ENCODE measurements at regions not wholly inside any gene's neighbourhood (a gene's known extent, or its start where the extent isn't known, plus 50 kb on each side); places are given as distances from the start of the nearest gene placed in this dataset.
"Not testable (repeated sequence)": the region's sequence is repeated elsewhere in the genome, so short reads cannot be mapped to it uniquely, and the experiment has no call there.

- WGBS: 94% methylated on average over 4 of the region's 4 CpGs
- intact Hi-C loops (cut with DNase I): no loop called here
- Histone ChIP-seq H3K4me3 (ENCODE audit: low read length) (no peak overlapping the region), H3K27ac (ENCODE audit: low read length) (peak overlapping the region; percentile 75), H3K9me3 (ENCODE audit: control insufficient read depth, low read length) (no peaks in the 10 kb centered on the region), H3K4me1 (ENCODE audit: control insufficient read depth, insufficient read depth, low read length) (peaks cover 10% of the 10 kb centered on the region), H3K27me3 (ENCODE audit: control insufficient read depth, insufficient read depth) (no peaks in the 10 kb centered on the region)
- ATAC-seq (no peak), DNase-seq (no peak)
Observed at GRCh38 chr10:32140403-32140802, 84.2 kb upstream of the KIF5B start.

- peaks cover 10% of the 10 kb centered on the region for H3K4me1 ChIP-seq (ENCODE audit: control insufficient read depth, insufficient read depth, low read length)
- no peak overlapping the region for H3K4me3 ChIP-seq (ENCODE audit: low read length)
- WGBS: 43% methylated on average over 12 of the region's 12 CpGs
- intact Hi-C loops (cut with DNase I): no loop called here
- H3K27me3 ChIP-seq (ENCODE audit: control insufficient read depth, insufficient read depth): no peaks in the 10 kb centered on the region
- H3K9me3 ChIP-seq (ENCODE audit: control insufficient read depth, low read length): no peaks in the 10 kb centered on the region
- peak; percentile 97 for ATAC-seq
- H3K27ac ChIP-seq (ENCODE audit: low read length): peak overlapping the region; percentile 38
- DNase-seq: peak; percentile 89 to 90 (median 90)
Observed at GRCh38 chr10:32139223-32140073, 83.2 kb upstream of the KIF5B start.

GRCh38 chr10:32136927-32137326, 80.7 kb upstream of the KIF5B start:
- intact Hi-C loops (cut with DNase I); ATAC-seq; H3K4me3 ChIP-seq (ENCODE audit: low read length); H3K27me3 ChIP-seq (ENCODE audit: control insufficient read depth, insufficient read depth); H3K9me3 ChIP-seq (ENCODE audit: control insufficient read depth, low read length); H3K27ac ChIP-seq (ENCODE audit: low read length): not testable (repeated sequence)
- DNase-seq: peak in 1 of 3 donors; percentile 40
- peaks cover 10% of the 10 kb centered on the region for H3K4me1 ChIP-seq (ENCODE audit: control insufficient read depth, insufficient read depth, low read length)
- 63% methylated on average over 7 of the region's 7 CpGs for WGBS

GRCh38 chr10:32135796-32136195, 79.6 kb upstream of the KIF5B start:
- H3K4me1 ChIP-seq (ENCODE audit: control insufficient read depth, insufficient read depth, low read length); H3K4me3 ChIP-seq (ENCODE audit: low read length); intact Hi-C loops (cut with DNase I); ATAC-seq; H3K27me3 ChIP-seq (ENCODE audit: control insufficient read depth, insufficient read depth); H3K27ac ChIP-seq (ENCODE audit: low read length); H3K9me3 ChIP-seq (ENCODE audit: control insufficient read depth, low read length); DNase-seq: not testable (repeated sequence)
- 97% methylated on average over 5 of the region's 5 CpGs for WGBS

- H3K4me3 ChIP-seq (ENCODE audit: low read length): no peak overlapping the region
- 89% methylated on average over 7 of the region's 7 CpGs for WGBS
- no peaks in the 10 kb centered on the region for H3K9me3 ChIP-seq (ENCODE audit: control insufficient read depth, low read length)
- intact Hi-C loops (cut with DNase I): no loop called here
- ATAC-seq: no peak
- DNase-seq: no peak
- H3K4me1 ChIP-seq (ENCODE audit: control insufficient read depth, insufficient read depth, low read length): no peaks in the 10 kb centered on the region
- H3K27ac ChIP-seq (ENCODE audit: low read length): no peak overlapping the region
- H3K27me3 ChIP-seq (ENCODE audit: control insufficient read depth, insufficient read depth): no peaks in the 10 kb centered on the region
Observed at GRCh38 chr10:32132357-32132946, 76.2 kb upstream of the KIF5B start.

- Histone ChIP-seq H3K27ac (ENCODE audit: low read length) (no peak overlapping the region), H3K4me1 (ENCODE audit: control insufficient read depth, insufficient read depth, low read length) (no peaks in the 10 kb centered on the region), H3K9me3 (ENCODE audit: control insufficient read depth, low read length) (no peaks in the 10 kb centered on the region), H3K4me3 (ENCODE audit: low read length) (no peak overlapping the region), H3K27me3 (ENCODE audit: control insufficient read depth, insufficient read depth) (no peaks in the 10 kb centered on the region)
- intact Hi-C loops (cut with DNase I): no loop called here
- DNase-seq (no peak), ATAC-seq (no peak)
- WGBS: 60% methylated on average over 3 of the region's 3 CpGs
Observed at GRCh38 chr10:32131388-32131787, 75.2 kb upstream of the KIF5B start.

- DNase-seq (no peak), ATAC-seq (no peak)
- 79% methylated on average over 2 of the region's 2 CpGs for WGBS
- Histone ChIP-seq H3K4me3 (ENCODE audit: low read length) (no peak overlapping the region), H3K27ac (ENCODE audit: low read length) (no peak overlapping the region), H3K27me3 (ENCODE audit: control insufficient read depth, insufficient read depth) (no peaks in the 10 kb centered on the region), H3K4me1 (ENCODE audit: control insufficient read depth, insufficient read depth, low read length) (no peaks in the 10 kb centered on the region), H3K9me3 (ENCODE audit: control insufficient read depth, low read length) (no peaks in the 10 kb centered on the region)
- intact Hi-C loops (cut with DNase I): no loop called here
Observed at GRCh38 chr10:32130788-32131187, 74.6 kb upstream of the KIF5B start.

- WGBS: 77% methylated on average over 7 of the region's 7 CpGs
- no peaks in the 10 kb centered on the region for H3K9me3 ChIP-seq (ENCODE audit: control insufficient read depth, low read length)
- H3K4me1 ChIP-seq (ENCODE audit: control insufficient read depth, insufficient read depth, low read length): no peaks in the 10 kb centered on the region
- no peak for ATAC-seq
- intact Hi-C loops (cut with DNase I): no loop called here
- H3K27me3 ChIP-seq (ENCODE audit: control insufficient read depth, insufficient read depth): no peaks in the 10 kb centered on the region
- DNase-seq: no peak
- H3K4me3 ChIP-seq (ENCODE audit: low read length): no peak overlapping the region
- H3K27ac ChIP-seq (ENCODE audit: low read length): no peak overlapping the region
Observed at GRCh38 chr10:32125023-32125422, 68.8 kb upstream of the KIF5B start.

- 88% methylated on average over 4 of the region's 4 CpGs for WGBS
- Histone ChIP-seq H3K9me3 (ENCODE audit: control insufficient read depth, low read length) (no peaks in the 10 kb centered on the region), H3K27ac (ENCODE audit: low read length) (no peak overlapping the region), H3K4me3 (ENCODE audit: low read length) (no peak overlapping the region), H3K27me3 (ENCODE audit: control insufficient read depth, insufficient read depth) (no peaks in the 10 kb centered on the region), H3K4me1 (ENCODE audit: control insufficient read depth, insufficient read depth, low read length) (no peaks in the 10 kb centered on the region)
- no peak for DNase-seq
- ATAC-seq: no peak
- intact Hi-C loops (cut with DNase I): no loop called here
Observed at GRCh38 chr10:32123021-32123420, 66.8 kb upstream of the KIF5B start.

GRCh38 chr10:32121648-32122047, 65.4 kb upstream of the KIF5B start:
- Histone ChIP-seq H3K27ac (ENCODE audit: low read length) (no peak overlapping the region), H3K4me1 (ENCODE audit: control insufficient read depth, insufficient read depth, low read length) (no peaks in the 10 kb centered on the region), H3K4me3 (ENCODE audit: low read length) (no peak overlapping the region), H3K9me3 (ENCODE audit: control insufficient read depth, low read length) (no peaks in the 10 kb centered on the region), H3K27me3 (ENCODE audit: control insufficient read depth, insufficient read depth) (no peaks in the 10 kb centered on the region)
- WGBS: 95% methylated on average over 4 of the region's 4 CpGs
- DNase-seq: no peak
- intact Hi-C loops (cut with DNase I): no loop called here
- no peak for ATAC-seq

- WGBS: 89% methylated on average over 3 of the region's 3 CpGs
- Histone ChIP-seq H3K4me3 (ENCODE audit: low read length) (no peak overlapping the region), H3K9me3 (ENCODE audit: control insufficient read depth, low read length) (no peaks in the 10 kb centered on the region), H3K27me3 (ENCODE audit: control insufficient read depth, insufficient read depth) (no peaks in the 10 kb centered on the region), H3K4me1 (ENCODE audit: control insufficient read depth, insufficient read depth, low read length) (no peaks in the 10 kb centered on the region), H3K27ac (ENCODE audit: low read length) (no peak overlapping the region)
- ATAC-seq (no peak), DNase-seq (no peak)
- intact Hi-C loops (cut with DNase I): no loop called here
Observed at GRCh38 chr10:32120147-32120546, 63.9 kb upstream of the KIF5B start.
